ENCODE measurements at regions not wholly inside any gene's neighbourhood (a gene's known extent, or its start where the extent isn't known, plus 50 kb on each side); places are given as distances from the start of the nearest gene placed in this dataset.

DNA sequence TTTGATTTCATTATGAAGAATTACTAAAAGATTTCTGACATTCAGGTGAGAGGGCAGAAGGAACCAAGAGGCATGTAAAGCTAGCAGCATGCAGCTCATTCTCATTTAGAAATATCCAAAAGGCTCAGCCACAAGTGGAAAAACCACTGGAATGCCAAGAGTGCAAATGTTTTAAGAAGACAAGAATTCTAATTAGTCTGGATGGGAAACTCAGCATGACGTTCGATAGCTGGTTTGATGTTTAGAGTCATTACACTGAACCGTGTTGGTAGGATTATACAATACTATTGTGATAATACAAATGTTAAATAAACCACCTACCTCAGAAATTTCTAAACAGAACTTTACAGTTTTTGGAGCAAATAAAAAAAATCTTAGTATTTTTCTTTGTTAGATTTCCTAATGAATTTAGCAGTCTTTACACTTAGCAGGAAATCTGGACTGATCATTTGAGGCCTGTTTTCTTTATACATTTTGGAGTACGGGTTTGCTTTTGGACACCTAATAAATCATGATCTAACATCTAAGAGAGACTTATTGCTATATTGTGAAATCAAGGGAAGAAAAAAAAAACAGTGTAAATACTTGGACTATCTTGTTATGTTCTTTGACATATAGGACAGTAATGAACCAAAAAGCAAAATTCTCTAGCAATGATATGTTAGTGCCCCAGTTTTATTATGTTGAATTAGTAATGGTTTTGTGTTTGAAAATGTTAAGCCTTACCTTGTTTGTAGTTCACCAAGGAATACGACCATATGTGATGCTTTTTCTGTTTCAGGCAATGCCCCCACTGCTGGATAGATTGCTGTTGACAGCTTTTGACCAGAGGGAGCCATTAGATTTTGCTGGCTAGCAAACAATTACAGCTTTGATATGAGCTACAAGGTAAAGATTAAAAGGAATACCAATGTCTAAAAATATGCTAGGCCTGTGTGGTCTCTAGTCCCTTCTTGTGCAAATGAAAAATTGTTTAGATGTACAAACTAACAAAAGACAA, 354.1 kb upstream of the SEMA3A start:
- 26 to 27% methylated on average over 5 of the region's 5 CpGs for WGBS, 2 donors
- no peak overlapping the region for H3K27ac ChIP-seq

DNA sequence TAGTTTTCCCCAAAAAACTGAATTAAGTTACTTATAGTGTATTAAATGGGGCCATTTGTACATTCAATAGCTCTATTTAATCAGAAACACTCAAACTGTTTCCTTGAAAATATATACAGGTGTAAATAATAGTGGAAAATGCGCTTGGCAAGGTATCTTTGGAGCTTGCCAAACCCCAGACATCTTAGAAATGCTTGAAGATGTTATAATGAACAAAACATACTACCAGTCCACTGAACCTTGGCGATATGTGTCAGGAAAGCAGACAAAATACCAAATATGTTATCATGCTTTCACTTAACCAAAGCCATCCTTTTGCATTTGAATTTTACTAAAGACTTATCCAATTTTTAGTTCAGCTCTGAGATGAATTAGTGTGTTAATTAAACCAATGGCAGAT, 352.7 kb upstream of the SEMA3A start:
- TF ChIP-seq, protein P1, sequence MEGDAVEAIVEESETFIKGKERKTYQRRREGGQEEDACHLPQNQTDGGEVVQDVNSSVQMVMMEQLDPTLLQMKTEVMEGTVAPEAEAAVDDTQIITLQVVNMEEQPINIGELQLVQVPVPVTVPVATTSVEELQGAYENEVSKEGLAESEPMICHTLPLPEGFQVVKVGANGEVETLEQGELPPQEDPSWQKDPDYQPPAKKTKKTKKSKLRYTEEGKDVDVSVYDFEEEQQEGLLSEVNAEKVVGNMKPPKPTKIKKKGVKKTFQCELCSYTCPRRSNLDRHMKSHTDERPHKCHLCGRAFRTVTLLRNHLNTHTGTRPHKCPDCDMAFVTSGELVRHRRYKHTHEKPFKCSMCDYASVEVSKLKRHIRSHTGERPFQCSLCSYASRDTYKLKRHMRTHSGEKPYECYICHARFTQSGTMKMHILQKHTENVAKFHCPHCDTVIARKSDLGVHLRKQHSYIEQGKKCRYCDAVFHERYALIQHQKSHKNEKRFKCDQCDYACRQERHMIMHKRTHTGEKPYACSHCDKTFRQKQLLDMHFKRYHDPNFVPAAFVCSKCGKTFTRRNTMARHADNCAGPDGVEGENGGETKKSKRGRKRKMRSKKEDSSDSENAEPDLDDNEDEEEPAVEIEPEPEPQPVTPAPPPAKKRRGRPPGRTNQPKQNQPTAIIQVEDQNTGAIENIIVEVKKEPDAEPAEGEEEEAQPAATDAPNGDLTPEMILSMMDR (IDR thresholded peaks at IDR 0.05) = no peak
- TF ChIP-seq EP300 (IDR thresholded peaks at IDR 0.05) = no peak
- no peak for TF ChIP-seq POLR2A (IDR thresholded peaks at IDR 0.05)
- Histone ChIP-seq H3K9me3 (no peaks in the 10 kb centered on the region), H3K4me1 (peaks cover 0 to 5% (median 0%) of the 10 kb centered on the region in 4 donors), H3K27ac (no peak overlapping the region), H3K36me3 (no peaks in the 10 kb centered on the region), H3K4me3 (no peak overlapping the region), H3K27me3 (no peaks in the 10 kb centered on the region)
- no peak for DNase-seq (ENCODE audit: low spot score in 2 of 2)
- 85 to 94% methylated on average over 2 of the region's 2 CpGs for WGBS, 2 donors

More for the DNA sequence above, 354.1 kb upstream of the SEMA3A start:
- Histone ChIP-seq H3K4me1 (peaks cover 0 to 5% (median 0%) of the 10 kb centered on the region in 4 donors), H3K9me3 (no peaks in the 10 kb centered on the region), H3K36me3 (no peaks in the 10 kb centered on the region), H3K27me3 (no peaks in the 10 kb centered on the region), H3K4me3 (no peak overlapping the region)
- DNase-seq (ENCODE audit: low spot score in 2 of 2) = no peak
- TF ChIP-seq, protein P1 (IDR thresholded peaks at IDR 0.05) = no peak
- TF ChIP-seq EP300 (IDR thresholded peaks at IDR 0.05) (no peak), POLR2A (IDR thresholded peaks at IDR 0.05) (no peak)

- Histone ChIP-seq H3K4me1 (peaks cover 0 to 5% (median 0%) of the 10 kb centered on the region in 4 donors), H3K27me3 (no peaks in the 10 kb centered on the region), H3K36me3 (no peaks in the 10 kb centered on the region), H3K4me3 (no peak overlapping the region), H3K27ac (no peak overlapping the region), H3K9me3 (no peaks in the 10 kb centered on the region)
- no peak for DNase-seq (ENCODE audit: low spot score in 2 of 2)
- 91 to 94% methylated on average over 12 of the region's 12 CpGs for WGBS, 2 donors
- TF ChIP-seq EP300 (IDR thresholded peaks at IDR 0.05) (no peak), POLR2A (IDR thresholded peaks at IDR 0.05) (no peak)
- TF ChIP-seq, protein P1 (IDR thresholded peaks at IDR 0.05) = no peak
Measured at GRCh38 chr7:84546403-84546802, 351.8 kb upstream of the SEMA3A start.

GRCh38 chr7:84538268-84538667, 343.7 kb upstream of the SEMA3A start:
- Histone ChIP-seq H3K36me3 (no peaks in the 10 kb centered on the region), H3K4me3 (no peak overlapping the region), H3K4me1 (no peaks in the 10 kb centered on the region), H3K27me3 (no peaks in the 10 kb centered on the region), H3K27ac (no peak overlapping the region), H3K9me3 (no peaks in the 10 kb centered on the region)
- DNase-seq (ENCODE audit: low spot score in 2 of 2) = no peak
- 82 to 87% methylated on average over 5 of the region's 5 CpGs for WGBS, 2 donors
- TF ChIP-seq, protein P1 (IDR thresholded peaks at IDR 0.05) = no peak
- TF ChIP-seq POLR2A (IDR thresholded peaks at IDR 0.05) (no peak), EP300 (IDR thresholded peaks at IDR 0.05) (no peak)

- DNase-seq (ENCODE audit: low spot score in 2 of 2) = no peak
- H3K9me3 ChIP-seq = no peaks in the 10 kb centered on the region
- H3K27me3 ChIP-seq = no peaks in the 10 kb centered on the region
- TF ChIP-seq, protein P1 (IDR thresholded peaks at IDR 0.05) = no peak
- TF ChIP-seq POLR2A (IDR thresholded peaks at IDR 0.05) = no peak
- no peak for TF ChIP-seq EP300 (IDR thresholded peaks at IDR 0.05)
- H3K36me3 ChIP-seq = no peaks in the 10 kb centered on the region
- H3K27ac ChIP-seq = no peak overlapping the region
- no peaks in the 10 kb centered on the region for H3K4me1 ChIP-seq
- 78 to 80% methylated on average over 3 of the region's 3 CpGs for WGBS, 2 donors
- no peak overlapping the region for H3K4me3 ChIP-seq
Measured at GRCh38 chr7:84536271-84536870, 341.8 kb upstream of the SEMA3A start.

Measured in tibial nerve (tissue), 4 donors.